ENCODE measurements at regions not wholly inside any gene's neighbourhood (a gene's known extent, or its start where the extent isn't known, plus 50 kb on each side); places are given as distances from the start of the nearest gene placed in this dataset.

- DNase-seq (ENCODE audit: low spot score): no peak
Measured at GRCh38 chrX:96621811-96622210, 62.8 kb upstream of the DIAPH2 start.

All from mucosa of gallbladder (tissue), 1 donor.